ENCODE measurements at regions not wholly inside any gene's neighbourhood (a gene's known extent, or its start where the extent isn't known, plus 50 kb on each side); places are given as distances from the start of the nearest gene placed in this dataset.
"Not testable (repeated sequence)": the region's sequence is repeated elsewhere in the genome, so short reads cannot be mapped to it uniquely, and the experiment has no call there.

DNA sequence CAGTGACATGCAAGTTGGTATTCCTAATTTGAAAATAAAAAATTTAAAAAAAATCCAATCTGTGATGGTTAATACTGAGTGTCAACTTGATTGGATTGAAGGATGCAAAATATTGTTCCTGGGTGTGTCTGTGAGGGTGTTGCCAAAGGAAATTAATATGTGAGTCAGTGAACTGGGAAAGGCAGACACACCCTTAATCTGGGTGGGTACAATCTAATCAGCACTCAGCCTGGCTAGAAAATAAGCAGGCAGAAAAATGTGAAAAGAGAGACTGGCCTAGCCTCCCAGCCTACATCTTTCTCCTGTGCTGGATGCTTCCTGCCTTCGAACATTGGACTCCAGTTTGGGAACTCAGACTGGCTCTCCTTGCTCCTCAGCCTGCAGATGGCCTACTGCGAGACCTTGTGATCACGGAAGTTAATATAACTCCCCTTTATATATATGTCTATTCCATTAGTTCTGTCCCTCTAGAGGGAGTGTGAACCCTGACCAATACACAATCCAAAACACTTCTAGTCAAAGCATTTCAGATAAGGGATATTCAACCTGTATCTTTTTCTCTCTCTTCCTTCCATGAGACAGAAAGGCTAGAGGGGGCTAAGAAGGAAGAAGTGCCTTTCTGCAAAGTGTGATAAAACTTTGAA, 712.9 kb upstream of the ADGRL3 start:
- H3K9me3 ChIP-seq (ENCODE audit: control insufficient read depth, low read length); H3K4me3 ChIP-seq (ENCODE audit: low read length); DNase-seq; intact Hi-C loops (cut with DNase I); H3K4me1 ChIP-seq (ENCODE audit: control insufficient read depth, insufficient read depth, low read length); H3K27me3 ChIP-seq (ENCODE audit: control insufficient read depth, insufficient read depth); ATAC-seq; H3K27ac ChIP-seq (ENCODE audit: low read length): not testable (repeated sequence)
- 77% methylated on average over 3 of the region's 3 CpGs for WGBS

DNA sequence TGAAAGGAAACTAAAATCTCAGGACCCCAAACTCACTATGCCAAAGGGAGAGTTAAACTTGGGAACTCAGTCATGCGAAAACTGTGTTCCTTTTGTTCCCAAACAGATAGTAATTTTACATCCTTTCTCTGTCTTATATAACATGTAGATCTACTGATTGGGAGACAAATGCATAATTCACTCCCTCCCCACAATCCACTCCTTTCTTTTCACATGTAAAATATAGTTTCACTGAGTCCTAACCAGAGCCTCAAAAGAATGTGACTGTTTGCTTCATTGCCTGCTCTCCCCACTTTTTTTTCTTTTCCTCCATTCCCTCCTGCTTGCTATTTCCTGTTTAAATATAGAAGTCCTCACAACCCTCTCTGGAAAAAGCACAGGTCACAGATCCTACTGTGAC, 699.3 kb upstream of the ADGRL3 start:
- no peak for DNase-seq
- WGBS: 55% methylated on average over 1 of the region's 1 CpG

DNA sequence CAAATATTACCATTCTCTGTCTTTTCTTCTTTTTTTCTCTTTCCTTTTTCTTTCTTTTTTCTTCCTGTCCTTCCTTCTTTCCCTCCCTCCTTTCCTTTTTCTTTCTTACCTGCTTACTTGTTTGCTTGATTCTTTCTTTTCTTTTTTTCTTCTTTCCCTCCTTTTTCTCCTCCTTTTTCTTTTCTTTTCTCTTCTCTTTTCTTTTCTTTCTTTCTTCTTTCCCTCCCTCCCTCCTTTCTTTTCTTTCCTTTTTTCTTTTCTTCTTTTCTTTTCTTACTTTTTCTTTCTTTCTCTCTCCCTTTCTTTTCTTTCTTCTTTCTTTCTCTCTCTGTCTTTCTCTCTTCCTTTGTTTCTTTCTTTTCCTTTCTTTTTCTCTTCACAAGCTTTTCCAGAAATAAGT, 697.4 kb upstream of the ADGRL3 start:
- Histone ChIP-seq H3K27ac (ENCODE audit: low read length) (no peak overlapping the region), H3K27me3 (ENCODE audit: control insufficient read depth, insufficient read depth) (no peaks in the 10 kb centered on the region), H3K9me3 (ENCODE audit: control insufficient read depth, low read length) (no peaks in the 10 kb centered on the region), H3K4me1 (ENCODE audit: control insufficient read depth, insufficient read depth, low read length) (no peaks in the 10 kb centered on the region), H3K4me3 (ENCODE audit: low read length) (no peak overlapping the region)
- ATAC-seq (no peak), DNase-seq (no peak)
- intact Hi-C loops (cut with DNase I): no loop called here

More for the DNA sequence above, 699.3 kb upstream of the ADGRL3 start:
- ATAC-seq: no peak
- no peaks in the 10 kb centered on the region for H3K9me3 ChIP-seq (ENCODE audit: control insufficient read depth, low read length)
- no peaks in the 10 kb centered on the region for H3K4me1 ChIP-seq (ENCODE audit: control insufficient read depth, insufficient read depth, low read length)
- H3K27ac ChIP-seq (ENCODE audit: low read length): no peak overlapping the region
- no peaks in the 10 kb centered on the region for H3K27me3 ChIP-seq (ENCODE audit: control insufficient read depth, insufficient read depth)
- intact Hi-C loops (cut with DNase I): no loop called here
- H3K4me3 ChIP-seq (ENCODE audit: low read length): no peak overlapping the region

DNA sequence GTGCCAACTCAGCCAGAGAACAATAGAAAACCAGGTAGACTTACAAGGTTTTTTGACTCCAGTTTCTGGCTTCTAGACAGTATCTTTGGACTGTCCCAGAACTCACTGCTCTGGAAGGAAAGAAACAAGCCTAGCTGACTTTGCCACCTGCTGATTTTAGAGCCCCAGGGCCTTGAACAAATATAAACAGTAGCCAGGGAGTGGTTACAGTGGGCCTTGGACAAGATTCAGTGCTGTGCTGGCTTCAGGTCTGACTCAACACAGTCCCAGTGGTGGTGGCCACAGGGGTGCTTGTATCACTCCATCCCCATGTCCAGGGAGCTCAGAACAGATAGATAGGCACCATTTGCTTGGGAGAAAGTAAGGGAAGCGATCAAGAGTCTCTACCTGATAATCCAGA, 694.1 kb upstream of the ADGRL3 start:
- no peaks in the 10 kb centered on the region for H3K4me1 ChIP-seq (ENCODE audit: control insufficient read depth, insufficient read depth, low read length)
- no peak overlapping the region for H3K4me3 ChIP-seq (ENCODE audit: low read length)
- intact Hi-C loops (cut with DNase I): no loop called here
- no peak for ATAC-seq
- no peak for DNase-seq
- no peak overlapping the region for H3K27ac ChIP-seq (ENCODE audit: low read length)
- H3K27me3 ChIP-seq (ENCODE audit: control insufficient read depth, insufficient read depth): no peaks in the 10 kb centered on the region
- no peaks in the 10 kb centered on the region for H3K9me3 ChIP-seq (ENCODE audit: control insufficient read depth, low read length)
- 41% methylated on average over 1 of the region's 1 CpG for WGBS

DNA sequence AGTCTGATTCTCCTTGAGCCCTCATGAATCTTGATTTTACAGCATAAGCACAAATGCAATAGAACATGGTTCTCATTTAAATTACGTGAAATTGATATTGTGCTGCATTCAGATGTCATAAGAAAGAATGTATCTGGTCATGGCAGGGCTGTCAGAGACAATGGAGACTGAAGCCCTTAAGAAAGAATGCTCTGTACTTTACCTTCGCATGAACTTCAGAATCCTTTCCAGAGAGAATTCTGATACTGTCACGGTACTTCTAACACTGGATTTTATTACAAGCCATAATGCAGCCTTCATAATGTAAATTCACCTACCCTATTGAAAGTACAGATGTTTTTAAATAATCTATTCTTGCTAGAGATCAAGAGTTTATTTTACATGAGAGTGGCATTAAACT, 677.9 kb upstream of the ADGRL3 start:
- H3K4me1 ChIP-seq (ENCODE audit: control insufficient read depth, insufficient read depth, low read length): no peaks in the 10 kb centered on the region
- H3K9me3 ChIP-seq (ENCODE audit: control insufficient read depth, low read length): no peaks in the 10 kb centered on the region
- WGBS: 66% methylated on average over 3 of the region's 3 CpGs
- intact Hi-C loops (cut with DNase I): no loop called here
- ATAC-seq (no peak), DNase-seq (no peak)
- H3K27ac ChIP-seq (ENCODE audit: low read length): no peak overlapping the region
- H3K27me3 ChIP-seq (ENCODE audit: control insufficient read depth, insufficient read depth): no peaks in the 10 kb centered on the region
- no peak overlapping the region for H3K4me3 ChIP-seq (ENCODE audit: low read length)

DNA sequence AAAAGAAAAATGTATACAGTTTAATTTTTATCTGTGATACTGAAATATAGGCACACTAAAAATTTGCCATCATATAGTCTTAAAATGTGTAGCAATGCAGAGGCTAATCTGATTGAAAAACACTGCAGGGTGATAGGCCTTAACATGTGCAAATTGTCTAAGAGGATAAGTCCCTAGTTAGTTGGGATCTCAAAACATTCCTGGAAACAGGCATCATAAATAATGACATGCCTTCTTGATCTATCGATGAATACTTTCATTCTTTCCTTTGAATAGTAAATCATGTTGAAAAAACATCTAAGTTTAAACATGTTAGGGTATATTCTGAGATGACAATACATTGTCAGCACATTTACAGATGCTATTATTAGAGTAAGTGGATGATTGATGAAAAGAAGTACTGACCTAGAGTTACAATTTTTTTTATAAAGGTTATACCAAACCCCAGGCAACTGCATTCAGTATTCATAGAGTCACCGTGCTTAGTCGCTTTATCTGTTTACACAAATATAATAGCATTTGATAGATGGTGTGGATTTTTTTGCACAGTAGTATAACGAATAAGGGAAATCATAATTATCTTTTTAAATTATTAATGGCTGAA, 668.2 kb upstream of the ADGRL3 start:
- H3K4me3 ChIP-seq (ENCODE audit: low read length): no peak overlapping the region
- no peak for DNase-seq
- no peaks in the 10 kb centered on the region for H3K9me3 ChIP-seq (ENCODE audit: control insufficient read depth, low read length)
- 74% methylated on average over 4 of the region's 4 CpGs for WGBS
- H3K27ac ChIP-seq (ENCODE audit: low read length): no peak overlapping the region
- ATAC-seq: no peak
- no peaks in the 10 kb centered on the region for H3K27me3 ChIP-seq (ENCODE audit: control insufficient read depth, insufficient read depth)
- intact Hi-C loops (cut with DNase I): no loop called here
- no peaks in the 10 kb centered on the region for H3K4me1 ChIP-seq (ENCODE audit: control insufficient read depth, insufficient read depth, low read length)

DNA sequence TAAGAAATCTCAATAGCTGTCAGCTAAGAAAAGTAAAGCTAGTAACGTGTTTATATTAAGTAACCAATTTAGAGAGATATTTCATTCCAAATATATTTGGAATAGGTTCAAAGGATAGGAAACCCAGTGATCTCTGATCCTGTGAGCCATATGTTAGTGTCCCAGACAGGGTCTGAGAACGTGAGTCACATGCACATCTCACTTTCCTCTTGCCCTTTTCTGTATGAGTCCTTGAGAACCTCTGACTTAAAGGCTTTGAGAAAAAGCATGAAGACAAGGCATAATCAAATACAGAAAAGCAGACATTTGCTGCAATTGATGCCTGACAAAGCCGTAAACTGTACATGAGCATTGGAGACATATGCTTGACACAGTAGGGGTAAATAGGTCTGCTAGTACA, 655.1 kb upstream of the ADGRL3 start:
- Histone ChIP-seq H3K9me3 (ENCODE audit: control insufficient read depth, low read length) (no peaks in the 10 kb centered on the region), H3K4me1 (ENCODE audit: control insufficient read depth, insufficient read depth, low read length) (no peaks in the 10 kb centered on the region), H3K27ac (ENCODE audit: low read length) (no peak overlapping the region), H3K4me3 (ENCODE audit: low read length) (no peak overlapping the region), H3K27me3 (ENCODE audit: control insufficient read depth, insufficient read depth) (no peaks in the 10 kb centered on the region)
- 47% methylated on average over 3 of the region's 3 CpGs for WGBS
- DNase-seq: no peak
- intact Hi-C loops (cut with DNase I): no loop called here
- no peak for ATAC-seq

DNA sequence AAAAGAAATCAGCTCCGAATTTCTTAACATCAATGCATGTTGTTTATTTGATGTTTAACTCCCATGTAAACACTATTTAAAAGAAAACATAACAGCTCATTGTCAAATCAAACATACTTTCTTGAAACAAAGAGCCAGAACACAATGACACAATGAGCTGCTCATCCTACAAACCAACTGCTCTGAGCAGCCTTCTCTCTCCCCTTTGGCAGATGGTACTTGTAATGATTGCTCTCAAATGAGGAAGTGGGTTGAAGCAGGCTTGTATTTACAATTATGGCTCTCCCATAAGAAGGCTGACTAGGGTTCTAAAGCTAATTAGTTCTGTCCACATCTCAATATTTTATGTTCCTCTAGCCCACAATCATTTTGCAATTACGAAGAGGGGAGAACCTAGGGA, 637.8 kb upstream of the ADGRL3 start:
- 65% methylated on average over 2 of the region's 2 CpGs for WGBS
- intact Hi-C loops (cut with DNase I): no loop called here
- Histone ChIP-seq H3K27me3 (ENCODE audit: control insufficient read depth, insufficient read depth) (no peaks in the 10 kb centered on the region), H3K9me3 (ENCODE audit: control insufficient read depth, low read length) (no peaks in the 10 kb centered on the region), H3K4me1 (ENCODE audit: control insufficient read depth, insufficient read depth, low read length) (no peaks in the 10 kb centered on the region), H3K27ac (ENCODE audit: low read length) (no peak overlapping the region), H3K4me3 (ENCODE audit: low read length) (no peak overlapping the region)
- DNase-seq: no peak
- ATAC-seq: no peak

DNA sequence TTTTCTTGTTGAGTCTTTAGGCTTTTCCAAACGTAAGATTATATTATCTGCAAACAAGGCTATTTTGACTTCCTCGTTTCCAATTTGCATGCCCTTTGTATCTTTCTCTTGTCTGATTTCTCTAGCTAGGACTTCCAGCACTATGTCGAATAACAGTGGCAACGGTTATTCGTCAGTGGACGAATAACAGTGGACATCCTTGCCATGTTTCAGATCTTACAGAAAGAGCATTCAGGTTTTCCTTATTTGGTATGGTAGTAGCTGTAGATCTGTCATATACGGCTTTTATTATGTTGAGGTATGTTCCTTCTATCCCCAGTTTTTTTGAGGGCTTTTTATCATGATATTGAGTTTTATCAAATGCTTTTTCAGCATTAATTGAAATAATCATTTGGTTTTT, 634.6 kb upstream of the ADGRL3 start:
- H3K27me3 ChIP-seq (ENCODE audit: control insufficient read depth, insufficient read depth): no peaks in the 10 kb centered on the region
- no peaks in the 10 kb centered on the region for H3K4me1 ChIP-seq (ENCODE audit: control insufficient read depth, insufficient read depth, low read length)
- no peak for DNase-seq
- H3K27ac ChIP-seq (ENCODE audit: low read length): no peak overlapping the region
- ATAC-seq: no peak
- no peak overlapping the region for H3K4me3 ChIP-seq (ENCODE audit: low read length)
- 84% methylated on average over 7 of the region's 7 CpGs for WGBS
- H3K9me3 ChIP-seq (ENCODE audit: control insufficient read depth, low read length): no peaks in the 10 kb centered on the region
- intact Hi-C loops (cut with DNase I): no loop called here

DNA sequence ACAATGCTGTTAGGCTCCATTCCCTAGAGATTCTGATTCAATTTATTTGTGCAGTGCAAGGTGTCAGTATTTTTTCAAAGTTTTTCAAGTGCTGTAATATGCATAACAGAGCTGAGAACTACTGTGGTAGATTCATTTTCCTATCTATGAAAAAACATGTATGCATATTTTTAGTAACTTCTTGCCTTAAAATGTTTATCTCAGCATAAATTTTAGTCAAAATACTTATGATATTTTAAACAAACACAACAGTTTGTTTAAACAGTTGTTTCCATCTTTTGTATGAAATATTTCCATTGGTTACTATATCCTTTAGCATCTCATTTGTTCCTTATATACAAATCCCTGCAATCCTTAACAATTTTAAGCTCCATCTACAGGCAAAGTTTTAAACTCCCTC, 624.8 kb upstream of the ADGRL3 start:
- H3K27ac ChIP-seq (ENCODE audit: low read length): no peak overlapping the region
- H3K4me3 ChIP-seq (ENCODE audit: low read length): no peak overlapping the region
- no peaks in the 10 kb centered on the region for H3K27me3 ChIP-seq (ENCODE audit: control insufficient read depth, insufficient read depth)
- DNase-seq: no peak
- intact Hi-C loops (cut with DNase I): no loop called here
- no peaks in the 10 kb centered on the region for H3K9me3 ChIP-seq (ENCODE audit: control insufficient read depth, low read length)
- no peaks in the 10 kb centered on the region for H3K4me1 ChIP-seq (ENCODE audit: control insufficient read depth, insufficient read depth, low read length)
- no peak for ATAC-seq

DNA sequence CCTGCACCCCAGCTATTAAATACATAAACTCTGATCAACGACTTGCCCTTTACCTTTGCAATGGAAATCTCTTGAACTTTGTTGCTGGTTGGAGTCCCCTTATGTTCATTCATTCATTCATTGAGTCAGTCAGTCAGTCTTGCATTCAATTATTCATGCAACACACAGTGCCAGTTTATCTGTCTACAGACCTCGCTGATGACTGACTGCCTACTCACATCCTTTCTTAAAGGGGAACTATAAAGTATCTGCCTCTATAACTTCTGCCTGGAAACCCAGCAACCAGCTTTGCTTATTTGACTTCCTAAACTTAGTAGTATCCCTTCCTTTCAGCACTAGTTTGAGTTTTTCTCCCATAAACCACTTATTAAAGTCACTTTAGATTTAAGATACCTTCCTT, 620.8 kb upstream of the ADGRL3 start:
- no peaks in the 10 kb centered on the region for H3K4me1 ChIP-seq (ENCODE audit: control insufficient read depth, insufficient read depth, low read length)
- ATAC-seq: no peak
- DNase-seq: no peak
- no peak overlapping the region for H3K4me3 ChIP-seq (ENCODE audit: low read length)
- H3K27me3 ChIP-seq (ENCODE audit: control insufficient read depth, insufficient read depth): no peaks in the 10 kb centered on the region
- intact Hi-C loops (cut with DNase I): no loop called here
- H3K9me3 ChIP-seq (ENCODE audit: control insufficient read depth, low read length): no peaks in the 10 kb centered on the region
- 53% methylated on average over 2 of the region's 2 CpGs for WGBS
- H3K27ac ChIP-seq (ENCODE audit: low read length): no peak overlapping the region
